Immature natural killer cell (primary cell): ENCODE measurements at regions not wholly inside any gene's neighbourhood (a gene's known extent, or its start where the extent isn't known, plus 50 kb on each side); places are given as distances from the start of the nearest gene placed in this dataset.

Experiments
- DNase-seq, 3 donors: peaks; one replicate each; pipeline ENCODE4 v3.0.0; 2022; ENCODE audit warnings: mixed read lengths in 1 of 3
- H3K27ac Mint-ChIP-seq, 6 donors: one replicate each; pipeline ENCODE4 v1.8.0; 2020; ENCODE audit warnings: mixed read lengths in 6 of 6, mild to moderate bottlenecking in 5 of 6, inconsistent platforms in 4 of 6, moderate library complexity in 3 of 6
- H3K27me3 Mint-ChIP-seq, 3 donors: one replicate each; pipeline ENCODE4 v1.8.0; 2020 to 2021; ENCODE audit warnings: low read depth in 3 of 3, mild to moderate bottlenecking in 3 of 3, mixed read lengths in 3 of 3, moderate library complexity in 3 of 3, inconsistent platforms in 1 of 3
- H3K36me3 Mint-ChIP-seq, 3 donors: one replicate each; pipeline ENCODE4 v1.8.0; 2020; ENCODE audit warnings: mixed read lengths in 3 of 3, inconsistent platforms in 2 of 3, mild to moderate bottlenecking in 2 of 3
- H3K4me1 Mint-ChIP-seq, 2 donors: one replicate each; pipeline ENCODE4 v1.8.0; 2020; ENCODE audit warnings: inconsistent platforms in 2 of 2, mild to moderate bottlenecking in 2 of 2, mixed read lengths in 2 of 2, moderate library complexity in 1 of 2
- H3K4me3 Mint-ChIP-seq, 5 donors: one replicate each; pipeline ENCODE4 v1.8.0; 2020; ENCODE audit warnings: mild to moderate bottlenecking in 5 of 5, mixed read lengths in 5 of 5, inconsistent platforms in 3 of 5, moderate library complexity in 3 of 5
- H3K9me3 Mint-ChIP-seq, 6 donors: one replicate each; pipeline ENCODE4 v1.8.0; 2020; ENCODE audit warnings: mild to moderate bottlenecking in 6 of 6, mixed read lengths in 6 of 6, inconsistent platforms in 4 of 6, moderate library complexity in 3 of 6

- Mint-ChIP-seq H3K27me3 (peaks cover 0 to 12% (median 1%) of the 10 kb centered on the region in 3 donors), H3K36me3 (no peaks in the 10 kb centered on the region), H3K27ac (no peak overlapping the region), H3K4me3 (no peak overlapping the region), H3K9me3 (no peaks in the 10 kb centered on the region), H3K4me1 (no peaks in the 10 kb centered on the region)
- no peak for DNase-seq
These were observed 375.0 kb downstream of the RNF144A start for GRCh38 chr2:7292154-7292691.

GRCh38 chr2:7309582-7309981 is 392.4 kb downstream of the RNF144A start:
- Mint-ChIP-seq H3K4me3 (no peak overlapping the region), H3K9me3 (no peaks in the 10 kb centered on the region), H3K4me1 (no peaks in the 10 kb centered on the region), H3K27ac (no peak overlapping the region), H3K27me3 (peaks cover 1 to 5% (median 2%) of the 10 kb centered on the region in 3 donors), H3K36me3 (no peaks in the 10 kb centered on the region)
- no peak for DNase-seq

- Mint-ChIP-seq H3K36me3 (no peaks in the 10 kb centered on the region), H3K4me3 (no peak overlapping the region), H3K4me1 (no peaks in the 10 kb centered on the region), H3K9me3 (no peaks in the 10 kb centered on the region), H3K27ac (no peak overlapping the region), H3K27me3 (peaks cover 0 to 13% (median 0%) of the 10 kb centered on the region in 3 donors)
- DNase-seq, result no peak
These were observed 407.5 kb downstream of the RNF144A start for GRCh38 chr2:7324706-7325105.

- Mint-ChIP-seq H3K27me3 (peaks cover 0 to 11% (median 0%) of the 10 kb centered on the region in 3 donors), H3K4me1 (no peaks in the 10 kb centered on the region), H3K9me3 (no peaks in the 10 kb centered on the region), H3K27ac (no peak overlapping the region), H3K4me3 (no peak overlapping the region), H3K36me3 (no peaks in the 10 kb centered on the region)
- DNase-seq, result no peak
These were observed 408.0 kb downstream of the RNF144A start for GRCh38 chr2:7325186-7325585.

GRCh38 chr2:7329465-7329864 is 412.3 kb downstream of the RNF144A start:
- Mint-ChIP-seq H3K4me1 (no peaks in the 10 kb centered on the region), H3K36me3 (no peaks in the 10 kb centered on the region), H3K27ac (no peak overlapping the region), H3K4me3 (no peak overlapping the region), H3K9me3 (no peaks in the 10 kb centered on the region), H3K27me3 (peaks cover under 1 to 6% (median 3%) of the 10 kb centered on the region in 3 donors)
- DNase-seq, result no peak

GRCh38 chr2:7333189-7333765 is 416.1 kb downstream of the RNF144A start:
- Mint-ChIP-seq H3K27me3 (peaks cover 3 to 13% (median 10%) of the 10 kb centered on the region in 3 donors), H3K36me3 (peaks cover 0 to 4% (median 0%) of the 10 kb centered on the region in 3 donors), H3K9me3 (no peaks in the 10 kb centered on the region), H3K4me1 (no peaks in the 10 kb centered on the region), H3K4me3 (no peak overlapping the region), H3K27ac (no peak overlapping the region)
- no peak for DNase-seq

- Mint-ChIP-seq H3K36me3 (peaks cover 0 to 4% (median 0%) of the 10 kb centered on the region in 3 donors), H3K27me3 (peaks cover 3 to 11% (median 11%) of the 10 kb centered on the region in 3 donors), H3K4me1 (no peaks in the 10 kb centered on the region), H3K4me3 (no peak overlapping the region), H3K9me3 (no peaks in the 10 kb centered on the region), H3K27ac (no peak overlapping the region)
- no peak for DNase-seq
These were observed 416.8 kb downstream of the RNF144A start for GRCh38 chr2:7333960-7334493.

- H3K36me3 Mint-ChIP-seq, result peaks cover 0 to 4% (median 0%) of the 10 kb centered on the region in 3 donors
- no peak for DNase-seq
- H3K4me1 Mint-ChIP-seq, result no peaks in the 10 kb centered on the region
- peaks cover 0 to 2% (median 0%) of the 10 kb centered on the region in 6 donors for H3K9me3 Mint-ChIP-seq
- no peak overlapping the region for H3K27ac Mint-ChIP-seq
- no peak overlapping the region for H3K4me3 Mint-ChIP-seq
- peaks cover 3 to 9% (median 8%) of the 10 kb centered on the region in 3 donors for H3K27me3 Mint-ChIP-seq
These were observed 421.7 kb downstream of the RNF144A start for GRCh38 chr2:7338961-7339360.

GRCh38 chr2:7346336-7346735 is 429.1 kb downstream of the RNF144A start:
- Mint-ChIP-seq H3K27ac (no peak overlapping the region), H3K27me3 (peaks cover 0 to 5% (median 2%) of the 10 kb centered on the region in 3 donors), H3K36me3 (no peaks in the 10 kb centered on the region), H3K4me1 (no peaks in the 10 kb centered on the region), H3K4me3 (no peak overlapping the region), H3K9me3 (no peaks in the 10 kb centered on the region)
- DNase-seq, result no peak

GRCh38 chr2:7348761-7349160 is 431.5 kb downstream of the RNF144A start:
- DNase-seq, result no peak
- Mint-ChIP-seq H3K27me3 (peaks cover 0 to 5% (median 4%) of the 10 kb centered on the region in 3 donors), H3K9me3 (no peaks in the 10 kb centered on the region), H3K4me1 (no peaks in the 10 kb centered on the region), H3K4me3 (no peak overlapping the region), H3K27ac (no peak overlapping the region), H3K36me3 (no peaks in the 10 kb centered on the region)

- Mint-ChIP-seq H3K4me1 (no peaks in the 10 kb centered on the region), H3K36me3 (no peaks in the 10 kb centered on the region), H3K27me3 (peaks cover 0 to 9% (median 2%) of the 10 kb centered on the region in 3 donors), H3K4me3 (no peak overlapping the region), H3K9me3 (no peaks in the 10 kb centered on the region), H3K27ac (no peak overlapping the region)
- no peak for DNase-seq
These were observed 435.0 kb downstream of the RNF144A start for GRCh38 chr2:7352191-7352590.

- no peak for DNase-seq
- Mint-ChIP-seq H3K27me3 (peaks cover 0 to 9% (median 2%) of the 10 kb centered on the region in 3 donors), H3K27ac (no peak overlapping the region), H3K9me3 (no peaks in the 10 kb centered on the region), H3K4me1 (no peaks in the 10 kb centered on the region), H3K36me3 (no peaks in the 10 kb centered on the region), H3K4me3 (no peak overlapping the region)
These were observed 436.4 kb downstream of the RNF144A start for GRCh38 chr2:7353571-7353970.

GRCh38 chr2:7355781-7356180 is 438.6 kb downstream of the RNF144A start:
- Mint-ChIP-seq H3K27me3 (peaks cover 0 to 9% (median 0%) of the 10 kb centered on the region in 3 donors), H3K4me3 (no peak overlapping the region), H3K4me1 (no peaks in the 10 kb centered on the region), H3K36me3 (no peaks in the 10 kb centered on the region), H3K27ac (no peak overlapping the region), H3K9me3 (no peaks in the 10 kb centered on the region)
- DNase-seq, result no peak

- no peak for DNase-seq
- no peak overlapping the region for H3K27ac Mint-ChIP-seq
- H3K4me3 Mint-ChIP-seq, result no peak overlapping the region
- H3K27me3 Mint-ChIP-seq, result peaks cover 0 to 13% (median 1%) of the 10 kb centered on the region in 3 donors
- no peaks in the 10 kb centered on the region for H3K36me3 Mint-ChIP-seq
- H3K4me1 Mint-ChIP-seq, result no peaks in the 10 kb centered on the region
- H3K9me3 Mint-ChIP-seq, result peaks cover 0 to 1% (median 0%) of the 10 kb centered on the region in 6 donors
These were observed 439.8 kb downstream of the RNF144A start for GRCh38 chr2:7356909-7357584.
